ENCODE measurements at regions not wholly inside any gene's neighbourhood (a gene's known extent, or its start where the extent isn't known, plus 50 kb on each side); places are given as distances from the start of the nearest gene placed in this dataset.

DNA sequence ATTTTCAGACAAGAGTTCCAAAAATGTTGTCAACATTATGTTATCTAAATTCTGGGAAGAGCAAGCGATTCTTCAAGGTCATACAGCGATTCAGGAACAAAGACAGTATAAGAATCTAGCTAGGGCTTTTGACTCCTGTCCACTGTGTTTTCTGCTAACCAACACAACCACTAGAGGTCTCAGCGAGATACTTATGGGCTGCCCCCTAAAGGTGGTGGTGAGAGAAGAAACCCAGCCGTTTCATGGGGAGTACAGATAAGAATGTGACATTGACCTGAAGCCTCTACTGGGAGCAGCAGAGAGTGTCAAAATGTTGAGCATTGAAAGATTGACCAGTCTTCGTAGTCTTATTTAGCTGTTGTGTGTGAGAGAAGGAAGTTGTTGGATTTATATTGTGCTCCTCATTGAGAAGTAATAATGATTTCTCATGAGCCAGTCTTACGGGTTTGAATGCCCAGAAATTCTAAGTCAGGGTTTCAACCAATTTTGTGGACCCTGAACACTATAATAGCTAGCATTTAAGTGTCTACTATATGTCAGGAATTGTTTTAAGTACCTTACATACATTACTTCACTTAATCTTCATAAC, 168.3 kb downstream of the SPRY1 start:
- CTCF ChIA-PET, result interaction anchor here (0.6 to 2.9 kb wide), 15 partner anchors 10 to 758 kb away, joined by 3 to 12 read pairs (median 3); no protein-coding TSS in a partner anchor
- no peak overlapping the region for H3K27ac Mint-ChIP-seq
- H3K36me3 Mint-ChIP-seq, result no peaks in the 10 kb centered on the region
- no peak overlapping the region for H3K4me3 Mint-ChIP-seq
- peaks cover 5% of the 10 kb centered on the region for H3K27me3 Mint-ChIP-seq
- DNase-seq, result peak; percentile 52
- no peaks in the 10 kb centered on the region for H3K4me1 Mint-ChIP-seq (ENCODE audit: low read depth)
- H3K9me3 Mint-ChIP-seq, result peaks cover 9% of the 10 kb centered on the region
- intact Hi-C loops (cut with micrococcal nuclease), result loop anchor here (2.0 to 10.0 kb wide), 5 partner anchors 94 to 760 kb away; no protein-coding TSS in a partner anchor
- POLR2A ChIA-PET, result no interaction called here

DNA sequence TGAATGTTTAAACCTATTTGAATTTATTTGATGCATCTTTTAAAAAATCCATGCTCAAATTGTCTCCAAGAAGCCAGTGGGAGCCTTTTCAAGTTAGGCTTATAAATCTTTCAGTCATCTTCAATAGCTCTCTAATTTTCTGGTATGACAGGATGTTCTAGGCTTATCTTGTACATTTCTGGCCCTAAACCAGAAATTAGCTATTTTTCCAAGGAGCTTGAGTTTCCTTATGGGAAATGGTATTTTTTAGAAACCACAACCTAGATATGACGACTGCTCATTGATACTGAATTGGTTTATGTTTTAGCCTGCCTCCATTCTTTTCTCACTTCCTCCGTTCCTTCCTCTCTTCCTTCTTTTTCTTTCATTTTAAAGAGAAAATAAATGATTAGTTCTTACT, 172.3 kb downstream of the SPRY1 start:
- peaks cover 5% of the 10 kb centered on the region for H3K27me3 Mint-ChIP-seq
- ChIA-PET CTCF (no interaction called here), POLR2A (no interaction called here)
- H3K27ac Mint-ChIP-seq, result no peak overlapping the region
- peaks cover 9% of the 10 kb centered on the region for H3K9me3 Mint-ChIP-seq
- no peaks in the 10 kb centered on the region for H3K36me3 Mint-ChIP-seq
- H3K4me1 Mint-ChIP-seq (ENCODE audit: low read depth), result no peaks in the 10 kb centered on the region
- no peak overlapping the region for H3K4me3 Mint-ChIP-seq
- intact Hi-C loops (cut with micrococcal nuclease), result loop anchor here (10.0 kb wide), 1 partner anchor 756 kb away; no protein-coding TSS in a partner anchor
- no peak for DNase-seq

DNA sequence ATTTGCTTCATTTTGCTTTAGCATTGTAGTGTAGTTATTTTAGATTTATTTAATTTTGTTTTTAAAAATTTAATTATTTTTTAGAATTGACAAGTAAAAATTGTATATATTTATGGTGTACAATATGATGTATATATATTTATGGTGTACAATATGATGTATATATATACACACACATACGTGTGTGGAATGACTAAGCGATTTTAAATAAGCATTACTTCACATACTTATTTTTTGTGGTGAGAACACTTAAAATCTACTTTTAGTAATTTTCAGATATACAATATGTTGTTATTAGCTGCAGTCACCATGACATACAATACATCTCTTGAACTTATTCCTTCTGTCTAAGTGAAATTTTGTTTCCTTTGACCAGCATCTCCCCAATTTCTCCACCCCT, 172.9 kb downstream of the SPRY1 start:
- no peaks in the 10 kb centered on the region for H3K4me1 Mint-ChIP-seq (ENCODE audit: low read depth)
- intact Hi-C loops (cut with micrococcal nuclease), result loop anchor here (10.0 kb wide), 1 partner anchor 755 kb away; no protein-coding TSS in a partner anchor
- POLR2A ChIA-PET, result no interaction called here

DNA sequence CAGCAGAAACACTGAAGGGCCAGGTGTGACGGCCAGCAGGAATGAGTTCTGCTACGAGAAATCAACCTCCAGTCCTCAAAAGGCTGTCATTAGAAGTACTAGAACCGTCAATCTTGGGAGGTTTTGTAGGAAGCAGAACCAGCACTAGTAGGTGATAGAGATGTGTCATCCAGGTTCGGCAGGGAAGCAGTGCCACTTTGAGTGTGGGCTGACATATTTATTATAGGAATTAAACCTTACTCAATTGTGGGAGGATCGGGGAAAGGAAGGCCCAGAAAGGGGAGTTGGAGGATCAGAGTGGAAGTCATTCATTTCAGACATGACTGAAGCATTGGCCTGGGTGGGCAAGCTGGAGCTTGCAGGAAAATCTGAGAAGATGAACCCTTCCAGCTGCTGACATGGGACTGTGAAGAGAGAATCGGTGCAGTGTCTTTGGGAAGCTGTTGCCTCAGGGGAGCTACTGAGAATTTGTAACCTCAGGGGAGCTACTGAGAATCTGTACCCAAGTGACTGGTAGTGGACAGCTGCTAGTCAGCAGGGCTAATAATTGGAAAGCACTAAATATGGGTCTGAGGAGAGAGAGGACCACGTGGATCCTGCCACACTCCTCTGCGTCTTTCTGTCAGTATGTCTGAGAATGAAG, 177.4 kb downstream of the SPRY1 start:
- DNase-seq, result no peak
- Mint-ChIP-seq H3K4me3 (no peak overlapping the region), H3K27me3 (peaks cover 5% of the 10 kb centered on the region), H3K9me3 (no peaks in the 10 kb centered on the region), H3K36me3 (no peaks in the 10 kb centered on the region), H3K27ac (no peak overlapping the region), H3K4me1 (ENCODE audit: low read depth) (no peaks in the 10 kb centered on the region)
- ChIA-PET CTCF (no interaction called here), POLR2A (no interaction called here)
- intact Hi-C loops (cut with micrococcal nuclease), result no loop called here

More for the DNA sequence above, 172.9 kb downstream of the SPRY1 start:
- no peak for DNase-seq
- Mint-ChIP-seq H3K27me3 (peaks cover 5% of the 10 kb centered on the region), H3K27ac (no peak overlapping the region), H3K9me3 (peaks cover 9% of the 10 kb centered on the region), H3K36me3 (no peaks in the 10 kb centered on the region), H3K4me3 (no peak overlapping the region)
- CTCF ChIA-PET, result no interaction called here

DNA sequence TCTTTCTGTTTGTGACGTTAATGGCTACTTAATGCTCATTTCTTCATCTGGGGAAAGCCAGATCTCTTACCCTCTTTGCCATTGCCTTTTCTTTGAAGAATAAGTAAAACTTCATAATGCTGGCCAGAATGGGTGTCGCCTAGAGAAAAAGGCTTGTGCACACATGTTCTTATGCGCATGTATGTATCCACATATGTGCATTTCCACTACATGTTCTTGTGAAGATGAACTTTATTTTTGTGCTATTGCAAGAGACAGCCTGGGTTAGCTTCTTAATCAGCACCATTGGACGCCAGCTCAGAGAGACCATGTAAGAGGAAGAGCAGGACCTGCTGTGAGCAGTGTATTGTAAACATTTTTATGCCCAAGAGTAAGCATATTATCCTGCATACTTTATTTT, 178.7 kb downstream of the SPRY1 start:
- H3K27me3 Mint-ChIP-seq, result peaks cover 5% of the 10 kb centered on the region
- H3K36me3 Mint-ChIP-seq, result no peaks in the 10 kb centered on the region
- H3K4me3 Mint-ChIP-seq, result no peak overlapping the region
- no peaks in the 10 kb centered on the region for H3K4me1 Mint-ChIP-seq (ENCODE audit: low read depth)
- intact Hi-C loops (cut with micrococcal nuclease), result no loop called here
- ChIA-PET POLR2A (no interaction called here), CTCF (interaction anchor here (1.5 kb wide), 1 partner anchor 11 kb away, joined by 5 read pairs; no protein-coding TSS in a partner anchor)
- DNase-seq, result no peak
- H3K9me3 Mint-ChIP-seq, result peaks cover 2% of the 10 kb centered on the region
- no peak overlapping the region for H3K27ac Mint-ChIP-seq

DNA sequence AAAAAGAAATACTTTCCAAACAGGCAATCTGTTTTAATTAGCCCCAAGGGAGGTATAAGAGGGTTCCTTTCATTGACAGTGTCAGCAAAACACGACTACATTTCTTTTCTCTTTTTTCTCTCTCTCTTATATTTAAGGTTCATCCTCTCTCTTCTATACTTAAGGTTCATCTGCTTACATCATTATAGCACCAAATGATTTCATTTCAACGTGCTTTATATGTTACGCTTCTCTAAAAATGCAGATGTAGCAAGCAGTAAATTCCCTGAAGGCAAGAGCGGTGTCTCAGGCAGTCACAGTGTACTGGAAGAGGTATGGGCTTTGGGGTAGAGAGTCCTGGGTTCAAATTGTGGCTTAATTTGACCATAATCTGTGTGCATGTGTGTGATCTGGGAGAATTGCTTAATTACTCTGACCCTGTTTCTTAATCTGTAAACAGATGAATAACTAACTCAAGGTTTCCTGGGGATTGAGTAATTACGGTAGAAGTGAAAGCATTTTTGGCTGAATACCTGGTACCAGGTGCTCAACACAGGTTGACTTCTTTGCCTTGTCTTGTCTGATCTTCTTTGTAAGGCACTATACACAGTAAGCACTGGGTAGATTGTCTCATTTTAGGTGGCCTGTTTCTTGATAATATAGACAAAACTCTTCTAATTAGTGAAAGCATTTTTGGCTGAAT, 180.8 kb downstream of the SPRY1 start:
- H3K27me3 Mint-ChIP-seq, result peaks cover 1% of the 10 kb centered on the region
- DNase-seq, result no peak
- CTCF ChIA-PET, result no interaction called here
- H3K9me3 Mint-ChIP-seq, result peaks cover 20% of the 10 kb centered on the region
- intact Hi-C loops (cut with micrococcal nuclease), result no loop called here
- H3K36me3 Mint-ChIP-seq, result no peaks in the 10 kb centered on the region
- H3K4me3 Mint-ChIP-seq, result no peak overlapping the region
- POLR2A ChIA-PET, result no interaction called here
- H3K4me1 Mint-ChIP-seq (ENCODE audit: low read depth), result no peaks in the 10 kb centered on the region
- no peak overlapping the region for H3K27ac Mint-ChIP-seq

DNA sequence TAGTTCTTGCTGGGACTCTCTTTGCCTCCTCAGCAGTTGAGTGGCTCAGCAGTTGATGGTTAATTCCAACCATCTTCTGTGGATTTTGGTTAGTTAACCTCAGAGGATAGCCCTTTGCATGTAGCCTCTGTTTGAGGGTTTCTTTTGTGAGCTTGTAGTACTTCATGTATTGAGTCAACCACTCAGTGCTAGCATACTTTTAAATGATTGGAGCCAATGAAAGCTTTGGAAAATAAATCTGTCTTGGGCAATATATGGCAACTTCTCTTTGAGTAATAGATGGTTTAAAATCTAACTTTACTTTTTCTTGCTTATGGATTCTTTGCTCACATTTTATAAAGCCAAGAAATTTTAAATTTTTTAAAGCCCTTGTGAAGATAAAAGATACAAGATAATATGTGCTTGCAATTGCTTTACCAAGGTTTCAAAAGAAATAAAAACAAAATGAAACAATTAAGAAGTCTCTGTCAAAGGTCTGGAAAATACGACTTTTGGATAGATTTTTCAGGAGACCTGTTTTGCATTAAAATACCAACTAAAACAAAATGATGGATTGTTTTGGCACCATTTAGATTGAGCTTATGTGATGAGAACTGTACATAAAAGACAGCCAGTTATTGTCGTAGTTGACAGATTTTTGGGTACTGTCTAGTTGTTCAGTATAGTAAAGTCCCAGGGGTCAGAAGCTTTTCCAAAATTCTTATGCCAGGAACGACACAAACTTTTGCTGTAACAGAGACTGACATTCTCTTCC, 181.9 kb downstream of the SPRY1 start:
- H3K36me3 Mint-ChIP-seq, result no peaks in the 10 kb centered on the region
- ChIA-PET POLR2A (no interaction called here), CTCF (no interaction called here)
- H3K4me3 Mint-ChIP-seq, result no peak overlapping the region
- intact Hi-C loops (cut with micrococcal nuclease), result no loop called here
- H3K27me3 Mint-ChIP-seq, result no peaks in the 10 kb centered on the region
- no peaks in the 10 kb centered on the region for H3K4me1 Mint-ChIP-seq (ENCODE audit: low read depth)
- H3K27ac Mint-ChIP-seq, result no peak overlapping the region
- no peak for DNase-seq
- H3K9me3 Mint-ChIP-seq, result peaks cover 20% of the 10 kb centered on the region

DNA sequence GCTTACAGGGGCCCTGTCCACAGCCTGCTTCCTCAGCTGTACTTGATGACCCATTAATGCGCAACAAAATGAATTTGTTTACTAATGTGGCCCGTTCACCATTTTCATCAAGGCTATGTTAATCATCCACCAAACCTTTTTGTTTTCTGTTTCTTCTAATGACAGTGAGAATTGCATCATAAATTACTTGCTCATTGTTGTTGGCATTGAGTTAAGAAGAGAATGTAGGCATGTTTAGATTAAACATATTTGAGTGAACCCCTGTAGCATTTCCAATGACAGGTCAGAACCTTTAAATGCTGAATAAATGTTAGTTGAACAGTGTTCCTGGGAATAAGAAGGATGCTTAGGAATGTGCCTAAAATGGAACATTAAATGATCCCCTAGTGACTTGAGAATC, 183.4 kb downstream of the SPRY1 start:
- H3K4me3 Mint-ChIP-seq, result no peak overlapping the region
- H3K36me3 Mint-ChIP-seq, result no peaks in the 10 kb centered on the region
- no peaks in the 10 kb centered on the region for H3K27me3 Mint-ChIP-seq
- no peaks in the 10 kb centered on the region for H3K4me1 Mint-ChIP-seq (ENCODE audit: low read depth)
- CTCF ChIA-PET, result no interaction called here
- POLR2A ChIA-PET, result no interaction called here
- H3K27ac Mint-ChIP-seq, result no peak overlapping the region
- H3K9me3 Mint-ChIP-seq, result peaks cover 20% of the 10 kb centered on the region
- DNase-seq, result no peak
- intact Hi-C loops (cut with micrococcal nuclease), result no loop called here

DNA sequence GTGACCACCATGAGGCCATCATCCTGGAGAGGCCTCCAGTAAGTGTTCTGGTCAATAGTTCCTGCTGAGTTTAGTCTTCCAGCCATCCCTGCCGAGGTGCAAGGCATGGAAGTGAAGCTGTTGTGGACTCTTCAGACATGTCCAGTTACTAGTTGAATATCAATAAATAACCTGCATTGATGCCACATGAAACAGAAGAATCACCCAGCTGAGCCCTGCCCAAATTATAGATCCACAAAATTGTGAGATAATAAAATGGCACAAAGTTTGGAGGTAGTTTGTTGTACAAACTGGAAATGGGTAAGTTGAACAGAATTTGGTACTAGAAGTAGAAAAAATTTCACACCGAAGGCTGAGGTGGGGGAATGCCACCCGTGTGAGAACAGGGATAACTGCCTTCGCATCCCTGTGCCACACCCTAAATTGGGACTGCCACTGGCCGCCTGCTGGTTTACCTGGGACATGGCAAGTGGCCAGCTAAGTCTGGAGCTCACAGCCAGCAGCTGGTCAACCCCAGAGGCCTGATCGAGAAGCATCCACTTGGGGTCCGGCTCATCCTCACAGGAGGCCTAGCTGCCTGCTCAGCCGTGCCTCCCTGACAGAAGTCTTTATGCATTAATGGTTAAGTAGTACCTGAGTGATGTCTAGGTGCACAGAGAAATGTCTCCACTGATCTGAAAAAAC, 184.5 kb downstream of the SPRY1 start:
- Mint-ChIP-seq H3K27me3 (no peaks in the 10 kb centered on the region), H3K4me3 (no peak overlapping the region), H3K4me1 (ENCODE audit: low read depth) (no peaks in the 10 kb centered on the region), H3K9me3 (peaks cover 20% of the 10 kb centered on the region), H3K36me3 (no peaks in the 10 kb centered on the region), H3K27ac (no peak overlapping the region)
- ChIA-PET POLR2A (no interaction called here), CTCF (no interaction called here)
- intact Hi-C loops (cut with micrococcal nuclease), result no loop called here
- no peak for DNase-seq

DNA sequence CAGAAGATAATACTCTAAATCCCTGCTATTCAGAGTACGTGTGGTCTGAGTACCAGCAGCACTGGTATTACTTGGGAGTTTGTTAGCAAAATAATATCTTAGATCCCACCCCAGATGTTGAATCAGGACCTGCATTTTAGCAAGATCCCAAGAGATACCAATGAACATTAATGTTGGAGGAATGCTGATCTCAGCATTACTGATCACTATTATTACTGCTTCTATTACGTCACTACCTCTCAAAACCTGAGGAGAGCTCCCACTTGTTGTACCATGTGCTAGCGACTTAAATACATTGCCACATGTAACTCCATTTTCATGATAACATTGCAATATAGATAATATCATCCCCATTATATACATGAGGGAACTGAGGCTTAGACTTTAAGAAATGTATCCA, 185.2 kb downstream of the SPRY1 start:
- H3K27ac Mint-ChIP-seq, result no peak overlapping the region

DNA sequence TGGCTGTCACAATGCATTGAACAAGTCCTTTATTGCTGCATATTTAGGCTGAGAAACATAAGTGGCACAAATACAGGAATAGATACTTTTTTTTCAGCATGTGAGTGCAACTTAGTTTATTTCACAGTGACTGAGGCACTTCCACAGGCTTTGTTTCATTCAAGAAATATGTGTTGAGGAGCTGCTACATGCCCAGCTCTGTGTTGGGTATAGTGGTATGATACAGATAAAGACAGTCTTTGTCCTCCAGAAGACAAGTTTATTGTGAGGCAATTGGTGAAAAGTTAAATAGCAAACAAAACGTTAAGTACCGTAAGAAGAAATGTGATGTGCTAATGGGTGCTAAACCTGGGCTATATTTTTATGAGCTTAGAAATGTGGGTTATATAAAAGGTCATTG, 186.4 kb downstream of the SPRY1 start:
- Mint-ChIP-seq H3K27me3 (no peaks in the 10 kb centered on the region), H3K27ac (no peak overlapping the region), H3K9me3 (peaks cover 20% of the 10 kb centered on the region), H3K4me1 (ENCODE audit: low read depth) (no peaks in the 10 kb centered on the region), H3K36me3 (no peaks in the 10 kb centered on the region), H3K4me3 (no peak overlapping the region)
- DNase-seq, result no peak
- ChIA-PET CTCF (interaction anchor here (0.7 to 1.0 kb wide), 2 partner anchors 77 to 1796 kb away, joined by 3 read pairs; no protein-coding TSS in a partner anchor), POLR2A (no interaction called here)
- intact Hi-C loops (cut with micrococcal nuclease), result no loop called here

More for the DNA sequence above, 185.2 kb downstream of the SPRY1 start:
- Mint-ChIP-seq H3K27me3 (no peaks in the 10 kb centered on the region), H3K4me3 (no peak overlapping the region), H3K9me3 (peaks cover 20% of the 10 kb centered on the region), H3K4me1 (ENCODE audit: low read depth) (no peaks in the 10 kb centered on the region), H3K36me3 (no peaks in the 10 kb centered on the region)
- ChIA-PET POLR2A (no interaction called here), CTCF (no interaction called here)
- intact Hi-C loops (cut with micrococcal nuclease), result no loop called here
- DNase-seq, result no peak

DNA sequence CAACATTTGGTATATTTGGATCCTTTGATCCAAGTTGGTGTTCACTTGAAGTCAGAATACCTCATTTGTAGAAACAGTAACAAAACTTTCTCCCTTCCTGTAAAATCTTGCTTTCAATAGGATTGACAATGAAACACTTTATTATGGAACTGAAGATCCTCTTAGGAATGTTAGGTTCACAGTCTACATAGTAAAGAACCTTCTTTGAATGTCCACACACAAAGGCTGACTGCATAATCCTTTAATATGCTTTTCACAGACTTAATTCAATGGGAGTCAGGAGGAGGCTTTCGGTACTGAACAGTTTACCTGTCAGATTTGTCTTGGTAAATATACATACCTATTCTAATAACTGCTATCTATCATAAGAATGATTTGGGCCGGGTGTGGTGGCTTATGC, 188.5 kb downstream of the SPRY1 start:
- POLR2A ChIA-PET, result no interaction called here

More for the DNA sequence above, 188.5 kb downstream of the SPRY1 start:
- Mint-ChIP-seq H3K36me3 (no peaks in the 10 kb centered on the region), H3K4me3 (no peak overlapping the region), H3K4me1 (ENCODE audit: low read depth) (no peaks in the 10 kb centered on the region), H3K27ac (no peak overlapping the region), H3K27me3 (no peaks in the 10 kb centered on the region), H3K9me3 (peaks cover 17% of the 10 kb centered on the region)
- intact Hi-C loops (cut with micrococcal nuclease), result no loop called here
- no peak for DNase-seq
- CTCF ChIA-PET, result no interaction called here

Measured in activated CD4-positive, alpha-beta memory T cell treated with anti-CD3 and anti-CD28 coated beads for 36 hours (primary cell).